ENCODE measurements at regions not wholly inside any gene's neighbourhood (a gene's known extent, or its start where the extent isn't known, plus 50 kb on each side); places are given as distances from the start of the nearest gene placed in this dataset.
"Not testable (repeated sequence)": the region's sequence is repeated elsewhere in the genome, so short reads cannot be mapped to it uniquely, and the experiment has no call there.

DNA sequence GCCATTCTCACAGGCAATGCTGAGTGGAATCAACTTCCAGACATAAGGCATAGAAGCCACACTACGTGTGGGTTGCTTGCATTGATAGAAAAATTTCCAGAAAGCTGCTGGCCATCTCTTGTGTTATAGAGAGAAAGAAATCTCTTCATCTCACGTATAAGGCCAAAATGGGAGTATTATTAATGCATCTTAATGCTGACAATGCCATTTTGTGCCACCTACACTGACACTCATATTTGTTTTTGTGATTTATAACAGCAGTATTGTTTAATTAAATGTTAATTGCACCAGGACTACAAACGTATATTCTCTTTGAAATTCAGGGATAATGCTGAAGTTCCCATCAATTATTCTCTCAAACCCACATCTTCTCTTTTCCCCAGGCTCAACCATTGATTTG lies 56.1 kb upstream of the TMEM132D start:
- no peak for DNase-seq (ENCODE audit: low spot score)

DNA sequence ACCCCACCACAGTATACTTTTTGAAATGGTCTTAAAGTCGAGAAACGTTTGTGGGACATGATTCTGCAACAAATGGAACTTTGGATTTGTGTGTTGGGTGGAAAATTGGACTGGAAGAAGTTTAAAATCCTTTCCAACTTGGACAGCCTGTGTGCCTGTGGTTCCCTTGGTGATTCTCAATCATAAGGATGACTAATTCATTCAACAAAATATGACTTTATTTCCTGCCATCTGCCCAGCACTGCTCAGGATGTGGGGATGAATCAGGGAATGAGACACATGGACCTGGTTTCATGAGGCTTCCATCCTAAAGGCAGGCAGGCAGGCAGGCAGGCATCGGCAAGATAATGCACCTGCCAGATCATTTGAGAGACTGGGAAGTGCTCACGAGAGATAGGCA lies 57.3 kb upstream of the TMEM132D start:
- no peak for DNase-seq (ENCODE audit: low spot score)

GRCh38 chr12:129961856-129962255 lies 58.0 kb upstream of the TMEM132D start:
- no peak for DNase-seq (ENCODE audit: low spot score)

GRCh38 chr12:129964300-129964699 lies 60.5 kb upstream of the TMEM132D start:
- DNase-seq (ENCODE audit: low spot score) = no peak

DNA sequence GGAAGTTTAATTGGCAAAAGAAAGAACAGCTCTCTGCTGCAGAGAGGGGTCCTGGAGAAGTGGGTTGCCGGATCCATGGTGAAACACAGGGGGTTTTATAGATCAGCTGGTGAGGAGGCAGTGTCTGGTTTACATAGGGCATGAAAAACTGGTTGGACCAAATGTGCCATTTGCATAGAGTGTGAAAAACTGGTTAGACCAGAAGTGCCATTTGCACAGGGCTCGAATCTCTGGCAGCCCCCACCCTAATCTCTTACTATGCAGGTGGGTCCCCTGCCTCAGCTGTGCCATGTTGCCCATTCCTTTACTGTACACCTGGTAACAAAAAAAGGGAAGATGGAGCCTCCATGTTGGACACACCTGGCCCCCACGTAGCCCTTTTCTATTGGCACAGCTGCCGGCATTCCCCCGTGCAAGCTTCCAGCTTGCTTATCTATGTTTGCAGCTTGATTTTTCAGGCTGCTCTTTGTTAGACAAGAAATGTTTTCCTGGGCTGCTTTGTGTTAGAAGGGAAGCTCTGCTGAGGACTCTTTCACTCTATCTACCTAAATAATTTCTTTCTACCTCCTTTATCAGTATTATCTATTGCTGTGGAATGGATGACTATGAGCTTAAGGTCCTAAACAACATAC lies 61.1 kb upstream of the TMEM132D start:
- no peak for DNase-seq (ENCODE audit: low spot score)

- no peak for DNase-seq (ENCODE audit: low spot score)
Observed at GRCh38 chr12:129966146-129966995, 62.5 kb upstream of the TMEM132D start.

GRCh38 chr12:129971721-129972120 lies 67.9 kb upstream of the TMEM132D start:
- DNase-seq (ENCODE audit: low spot score) = no peak

- DNase-seq (ENCODE audit: low spot score) = no peak
Observed at GRCh38 chr12:129973236-129973961, 69.6 kb upstream of the TMEM132D start.

- no peak for DNase-seq (ENCODE audit: low spot score)
Observed at GRCh38 chr12:129984106-129984505, 80.3 kb upstream of the TMEM132D start.

DNA sequence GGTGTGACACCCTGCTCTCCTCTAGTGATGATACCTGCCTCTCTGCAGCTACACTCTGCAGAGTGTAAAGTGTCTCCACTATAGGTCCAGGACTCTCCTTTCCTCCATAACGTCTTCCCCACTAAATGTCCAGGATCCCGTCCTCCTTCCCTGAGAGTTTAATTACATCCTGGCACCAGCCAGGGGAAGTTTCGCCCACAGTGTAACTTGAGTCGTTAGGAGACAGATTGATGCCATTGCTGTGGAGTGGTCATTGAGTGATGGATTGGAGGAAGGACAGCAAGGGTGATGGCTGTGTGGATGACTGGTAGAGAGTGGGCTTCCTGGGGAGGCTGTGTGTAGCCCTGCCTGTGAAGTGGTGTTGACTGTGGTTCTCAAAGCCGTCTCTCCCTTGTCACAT lies 84.0 kb upstream of the TMEM132D start:
- no peak for DNase-seq (ENCODE audit: low spot score)

- no peak for DNase-seq (ENCODE audit: low spot score)
Observed at GRCh38 chr12:129994634-129995033, 90.8 kb upstream of the TMEM132D start.

- DNase-seq (ENCODE audit: low spot score) = no peak
Observed at GRCh38 chr12:129997239-129997638, 93.4 kb upstream of the TMEM132D start.

GRCh38 chr12:130004310-130004877 lies 100.6 kb upstream of the TMEM132D start:
- not testable (repeated sequence) for DNase-seq (ENCODE audit: low spot score)

- no peak for DNase-seq (ENCODE audit: low spot score)
Observed at GRCh38 chr12:130007771-130008170, 103.9 kb upstream of the TMEM132D start.

- DNase-seq (ENCODE audit: low spot score) = no peak
Observed at GRCh38 chr12:130008241-130008640, 104.4 kb upstream of the TMEM132D start.

DNA sequence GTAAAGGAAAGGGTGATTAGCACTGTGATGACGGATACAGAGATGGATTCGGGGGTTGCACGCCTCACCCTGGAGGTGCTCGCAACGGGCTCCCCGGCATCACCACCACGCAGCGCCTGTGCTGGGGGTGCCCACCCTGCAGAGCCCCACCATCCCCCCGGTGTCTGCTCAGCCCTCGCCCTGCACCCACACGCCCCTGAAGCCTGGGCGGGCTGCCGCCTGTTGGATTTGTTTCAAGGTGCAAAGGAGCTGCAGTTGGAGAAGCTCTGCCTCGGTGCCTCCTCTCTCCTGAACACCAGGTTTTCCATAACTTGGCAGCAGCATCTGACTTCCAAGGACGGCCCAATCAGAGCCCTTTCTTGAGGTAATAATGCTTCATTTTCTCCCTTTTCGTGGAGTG lies 106.1 kb upstream of the TMEM132D start:
- DNase-seq (ENCODE audit: low spot score) = no peak

DNA sequence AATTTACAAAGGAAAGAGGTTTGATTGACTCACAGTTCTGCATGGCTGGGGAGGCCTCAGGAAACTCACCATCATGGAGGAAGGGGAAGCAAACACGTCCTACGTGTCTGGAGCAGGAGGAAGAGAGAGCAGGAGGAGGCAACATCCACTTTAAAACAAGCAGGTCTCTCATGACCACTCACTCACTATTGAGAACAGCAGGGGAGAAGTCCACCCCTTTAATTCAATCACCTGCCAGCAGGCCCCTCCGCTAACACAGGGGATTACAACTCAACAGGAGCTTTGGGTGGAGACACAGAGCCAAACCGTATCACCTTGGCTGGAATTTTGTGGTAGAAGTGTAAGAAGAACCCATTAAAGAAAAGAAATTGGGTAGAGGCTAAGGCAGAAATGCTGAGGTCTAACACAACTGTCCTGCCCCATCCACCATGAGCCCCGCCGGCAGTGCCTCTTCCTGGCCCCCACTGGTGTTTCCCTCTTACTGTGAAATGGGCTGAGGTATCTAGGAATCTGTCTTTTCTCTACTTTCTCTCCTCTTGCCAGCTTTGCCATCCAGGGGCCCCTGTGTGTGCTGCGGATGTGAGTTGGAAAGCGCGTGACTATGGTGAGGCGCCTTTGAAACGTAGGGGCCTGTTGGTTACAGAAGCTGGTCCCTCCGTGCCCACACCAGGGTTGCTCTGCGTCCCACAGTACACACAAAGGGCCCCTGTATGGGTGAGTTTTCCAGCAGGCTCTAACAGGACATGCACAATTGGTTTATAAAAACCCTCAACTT lies 108.0 kb upstream of the TMEM132D start:
- no peak for DNase-seq (ENCODE audit: low spot score)

DNA sequence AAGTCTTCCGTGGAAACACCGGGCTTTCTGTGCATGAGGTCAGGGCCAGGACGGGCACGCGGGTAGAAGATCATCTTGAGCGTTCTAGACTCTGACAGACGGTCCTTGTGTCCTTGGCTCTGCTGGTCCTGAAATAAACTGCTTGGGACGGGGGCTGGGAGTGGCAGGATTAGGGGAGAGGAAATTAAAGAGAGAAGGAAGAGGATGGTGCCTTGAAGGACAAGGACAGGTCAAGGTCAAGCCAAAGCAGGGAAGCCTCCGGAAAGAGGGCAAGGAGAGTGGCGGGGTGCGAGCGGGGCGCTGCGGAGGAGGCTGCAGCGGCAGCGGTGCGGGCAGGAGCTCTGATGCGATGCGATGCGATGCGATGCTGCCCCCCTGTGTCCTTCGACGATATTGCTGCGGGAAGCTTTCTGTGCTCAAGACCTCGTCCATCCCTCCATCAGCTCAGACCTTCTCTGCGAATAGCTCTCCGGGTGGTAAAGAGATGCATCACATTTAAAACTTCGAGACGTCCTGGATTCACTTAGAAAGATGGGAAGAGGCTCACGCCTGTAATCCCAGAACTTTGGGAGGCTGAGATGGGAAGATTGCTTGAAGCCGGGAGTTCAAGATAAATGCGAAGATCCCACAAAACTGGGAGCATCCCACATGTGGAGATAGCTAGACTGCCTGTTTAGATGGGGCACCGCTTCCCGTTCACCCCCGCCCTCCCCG lies 110.1 kb upstream of the TMEM132D start:
- DNase-seq (ENCODE audit: low spot score) = peak; percentile 60

- no peak for DNase-seq (ENCODE audit: low spot score)
Observed at GRCh38 chr12:130014485-130014807, 110.6 kb upstream of the TMEM132D start.

- DNase-seq (ENCODE audit: low spot score) = no peak
Observed at GRCh38 chr12:130016194-130016593, 112.4 kb upstream of the TMEM132D start.

- DNase-seq (ENCODE audit: low spot score) = no peak
Observed at GRCh38 chr12:130016986-130017385, 113.2 kb upstream of the TMEM132D start.

Measured in germinal center (tissue), 1 donor.